Hippocampal formation (tissue), 2 donors: ENCODE measurements at regions not wholly inside any gene's neighbourhood (a gene's known extent, or its start where the extent isn't known, plus 50 kb on each side); places are given as distances from the start of the nearest gene placed in this dataset.

Source experiments
- DNase-seq, 2 donors: peaks; one replicate each; lab custom pipeline; 2025; lab: John Stamatoyannopoulos, UW

DNA sequence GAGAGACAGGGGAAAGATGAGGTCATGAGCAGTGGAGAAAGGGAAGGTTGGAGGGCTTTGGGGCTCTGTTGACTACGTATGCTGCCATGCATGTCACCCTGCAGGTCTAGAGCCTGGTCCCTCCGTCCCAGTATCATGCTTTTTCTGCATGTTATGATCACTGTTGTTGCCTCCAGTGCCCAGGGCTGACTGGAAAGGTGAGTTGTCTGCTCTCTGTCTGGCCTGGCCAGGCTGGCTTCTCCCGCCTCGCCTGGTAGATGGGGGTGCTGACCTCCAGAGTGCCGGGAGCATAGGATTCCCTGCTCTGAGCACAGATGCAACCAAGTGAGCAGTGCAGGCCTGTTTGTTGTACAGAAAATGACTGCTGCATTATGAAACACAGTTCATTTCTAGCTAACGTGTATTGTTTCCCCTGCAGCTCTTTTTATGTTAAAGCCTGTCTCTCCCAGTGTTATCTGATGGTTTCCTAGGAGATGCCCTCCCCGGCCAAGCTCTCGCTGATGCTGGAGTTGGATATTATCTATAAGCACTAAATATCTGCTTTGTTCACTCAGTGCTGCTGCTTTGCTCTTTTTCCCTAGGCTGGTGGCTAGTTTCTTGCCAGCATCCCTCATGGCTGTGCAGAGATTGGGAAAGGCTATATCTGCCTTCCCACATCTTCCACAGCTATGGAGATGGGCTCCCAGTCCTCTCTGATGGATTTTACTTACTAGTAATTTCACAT is 158.2 kb downstream of the TDRD15 start:
- DNase-seq = no peak

GRCh38 chr2:21282515-21282898 is 158.7 kb downstream of the TDRD15 start:
- no peak for DNase-seq

DNA sequence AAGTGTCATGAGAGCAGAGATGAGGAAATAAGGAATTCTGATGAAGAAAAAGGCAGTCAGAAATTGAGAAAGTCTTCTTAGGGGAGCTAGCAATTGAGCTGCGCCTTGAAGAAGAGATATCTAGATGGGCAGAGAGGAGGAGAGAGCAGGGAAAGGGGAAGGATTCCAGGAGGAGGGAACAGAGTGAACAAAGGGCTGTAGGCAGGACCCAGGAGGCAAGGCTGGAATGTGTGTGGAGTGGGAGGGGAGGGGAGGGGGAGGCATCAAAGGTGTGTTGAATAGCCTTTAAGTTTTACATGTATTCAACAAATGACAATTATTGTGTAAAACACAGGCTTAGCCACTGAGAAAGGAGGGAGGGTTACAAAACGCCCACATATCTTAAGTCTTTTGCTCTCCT is 164.5 kb downstream of the TDRD15 start:
- DNase-seq = no peak

DNA sequence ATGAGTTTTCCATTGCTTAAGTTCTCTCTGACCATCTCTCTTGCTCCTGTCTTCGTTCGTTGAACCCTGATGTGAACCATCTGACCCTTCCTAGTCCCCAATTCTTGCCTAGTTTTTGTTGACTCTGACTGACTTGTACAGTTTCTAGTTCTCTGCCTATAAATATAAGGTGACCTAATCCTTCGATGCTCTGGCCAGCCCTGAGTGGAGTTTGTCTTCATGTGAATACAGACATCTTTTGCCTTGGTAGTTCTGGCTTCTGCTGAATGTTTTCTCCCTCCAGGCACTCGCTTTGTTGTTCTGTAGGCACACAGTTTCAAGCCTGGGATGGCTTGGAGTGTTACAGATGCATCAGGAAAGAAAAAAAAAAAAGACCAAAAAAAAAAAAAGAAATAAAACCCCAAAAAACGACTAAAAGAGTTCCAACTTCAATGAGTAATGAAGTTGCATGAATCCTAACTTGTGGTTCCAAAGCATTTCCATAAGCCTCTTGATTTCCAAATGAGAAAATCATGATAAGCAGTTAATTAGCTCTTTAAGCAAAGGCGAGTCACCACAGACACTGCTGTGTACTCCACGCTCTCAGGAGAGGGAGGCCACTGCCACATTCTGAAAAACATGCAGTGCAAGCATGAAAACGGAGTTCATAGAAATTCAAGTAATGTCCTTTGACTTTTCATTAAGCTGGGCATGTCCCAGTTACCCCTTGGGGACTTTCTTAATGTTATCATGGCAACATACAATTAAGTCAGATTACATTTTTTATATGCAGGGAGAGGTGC is 165.2 kb downstream of the TDRD15 start:
- DNase-seq = no peak

- DNase-seq = no peak
Measured at GRCh38 chr2:21289551-21289950, 165.8 kb downstream of the TDRD15 start.

DNA sequence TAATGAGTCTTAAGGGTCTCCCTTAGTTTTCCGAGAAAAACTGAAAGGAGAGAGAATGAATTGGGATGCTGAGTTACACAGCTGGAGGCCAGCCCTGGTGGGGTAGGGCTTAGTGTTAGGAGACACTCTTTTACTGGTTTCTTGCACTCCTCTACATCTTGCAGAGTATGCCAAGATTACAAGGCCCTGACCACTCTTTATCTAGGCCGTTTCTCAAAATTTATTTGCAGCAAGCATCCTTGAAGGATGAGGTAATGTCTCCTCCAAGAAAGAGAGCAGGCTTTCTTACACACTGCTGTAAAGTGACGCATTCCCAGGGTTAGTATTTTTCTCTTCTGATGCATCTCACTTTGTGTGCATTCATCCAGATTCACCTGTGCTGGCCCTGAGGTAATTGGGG is 166.2 kb downstream of the TDRD15 start:
- DNase-seq = no peak

DNA sequence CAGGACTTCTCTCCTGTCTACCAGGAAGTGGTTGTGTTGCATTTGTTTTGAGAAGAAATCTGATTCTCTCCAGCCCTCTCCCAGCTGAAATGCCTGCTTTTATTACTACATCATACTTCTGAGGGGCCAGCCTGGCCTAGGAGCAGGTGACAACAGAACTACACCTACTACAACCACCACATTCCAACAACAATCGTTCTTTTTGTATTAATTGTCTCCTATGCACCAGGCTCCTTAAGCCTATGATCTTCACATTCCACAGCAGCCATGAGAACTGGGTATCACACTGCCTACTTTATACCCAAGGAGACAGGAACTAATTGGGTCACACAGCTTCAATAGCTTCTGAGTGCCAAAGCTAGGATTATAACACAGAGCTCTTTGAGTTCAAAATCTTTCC is 167.7 kb downstream of the TDRD15 start:
- DNase-seq = no peak

DNA sequence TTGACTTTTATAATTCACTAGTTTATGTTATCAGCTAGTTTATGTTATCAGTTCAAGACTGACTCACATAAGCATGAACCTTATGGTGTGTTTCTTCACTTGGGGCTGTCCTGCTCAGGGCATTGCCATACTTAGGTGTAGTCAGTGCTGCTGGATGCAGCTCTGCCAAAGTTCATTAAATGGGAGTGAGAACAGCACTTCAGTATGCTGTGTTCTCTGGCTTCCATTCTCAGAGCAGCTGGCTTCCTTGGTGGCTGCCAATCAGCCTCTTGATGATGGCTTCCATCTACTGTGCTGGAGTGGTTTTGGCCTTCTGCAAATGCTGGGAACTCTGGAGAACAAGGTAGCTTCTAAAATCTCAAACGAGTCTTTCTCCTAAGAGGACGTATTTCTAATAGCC is 170.7 kb downstream of the TDRD15 start:
- no peak for DNase-seq

DNA sequence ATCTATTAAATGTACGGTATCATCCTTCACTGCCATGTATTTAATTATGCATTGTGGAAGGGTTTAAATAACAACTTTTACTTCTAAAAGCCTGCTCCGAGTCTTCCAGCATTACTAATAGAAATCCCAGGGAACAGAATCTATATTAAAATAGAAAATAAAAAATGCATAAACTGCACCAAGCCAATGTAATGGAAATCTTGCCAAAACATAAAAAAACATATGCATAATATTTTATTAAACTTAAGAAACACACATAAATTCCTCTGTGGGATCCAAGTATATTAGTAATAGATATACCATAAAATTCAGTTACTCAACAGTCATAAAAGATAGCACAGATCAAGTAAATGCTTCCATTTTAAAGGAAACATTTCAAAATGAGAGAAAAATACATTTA is 175.6 kb downstream of the TDRD15 start:
- no peak for DNase-seq

DNA sequence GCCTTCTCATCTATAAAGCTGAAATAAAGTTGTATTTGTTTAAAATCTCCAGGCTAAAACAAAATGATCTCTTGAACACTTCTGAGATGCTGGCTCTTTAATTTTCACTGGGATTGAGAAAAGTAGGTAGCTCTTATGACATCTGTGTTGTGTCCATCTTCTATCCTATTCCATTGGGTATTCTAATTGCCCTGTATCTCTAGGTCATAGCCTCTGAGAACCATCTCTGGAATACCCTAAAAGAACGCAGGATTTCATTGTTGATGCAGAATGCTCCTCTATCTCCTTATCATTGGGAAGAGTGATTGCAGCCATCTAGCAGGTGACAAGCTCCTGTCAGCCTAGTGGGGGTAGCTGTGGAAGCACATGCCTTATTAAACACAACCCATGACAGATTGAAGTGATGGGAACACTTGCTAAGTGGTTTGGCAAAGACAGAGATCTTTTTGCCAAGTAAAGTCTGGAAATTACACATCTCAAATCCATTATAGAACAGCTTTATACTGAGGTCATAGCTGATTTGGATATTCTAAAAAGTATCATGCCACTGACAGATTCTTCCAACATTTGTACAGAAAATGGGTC is 178.2 kb downstream of the TDRD15 start:
- no peak for DNase-seq

- DNase-seq = no peak
Measured at GRCh38 chr2:21303876-21304275, 180.1 kb downstream of the TDRD15 start.

DNA sequence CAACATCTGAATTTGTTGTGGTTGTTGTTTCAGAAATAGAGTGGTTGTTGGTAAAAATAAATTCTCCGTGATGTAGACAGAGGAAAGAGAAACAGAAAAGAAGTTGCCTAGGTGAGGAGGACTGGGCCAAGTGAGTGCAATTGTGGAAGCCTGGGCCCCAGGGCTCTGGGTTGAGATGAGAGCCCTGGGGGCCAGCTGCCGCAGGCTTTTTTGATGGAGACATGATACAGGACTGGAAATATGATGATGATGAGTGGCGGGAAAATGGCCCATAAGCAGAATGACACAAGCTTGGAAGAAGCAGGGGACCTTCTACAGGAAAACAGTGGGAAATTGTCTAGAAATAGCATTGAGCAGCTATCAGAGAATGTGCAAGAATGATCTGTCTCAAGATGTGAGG is 181.8 kb downstream of the TDRD15 start:
- DNase-seq = no peak

- DNase-seq = no peak
Measured at GRCh38 chr2:21306235-21306634, 182.5 kb downstream of the TDRD15 start.

GRCh38 chr2:21307037-21307436 is 183.3 kb downstream of the TDRD15 start:
- DNase-seq = no peak

DNA sequence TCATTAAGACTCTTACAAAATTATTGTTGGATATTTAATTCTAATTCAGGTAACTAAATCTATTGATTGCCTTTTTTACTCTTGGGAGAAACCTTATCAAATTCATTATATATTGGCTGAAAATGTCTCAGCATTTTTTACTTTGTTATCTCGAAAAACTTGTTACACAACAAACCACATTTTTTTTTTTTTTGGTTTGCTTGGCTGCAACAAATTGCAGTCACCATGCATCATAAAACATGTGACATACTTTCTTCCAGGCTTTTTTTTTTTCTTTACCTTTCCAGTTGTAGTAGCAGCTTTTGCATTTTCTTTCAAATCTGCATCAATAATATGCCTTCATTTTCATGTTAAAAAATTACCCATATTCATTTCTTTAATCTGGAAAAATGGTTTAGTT is 186.7 kb downstream of the TDRD15 start:
- DNase-seq = no peak

DNA sequence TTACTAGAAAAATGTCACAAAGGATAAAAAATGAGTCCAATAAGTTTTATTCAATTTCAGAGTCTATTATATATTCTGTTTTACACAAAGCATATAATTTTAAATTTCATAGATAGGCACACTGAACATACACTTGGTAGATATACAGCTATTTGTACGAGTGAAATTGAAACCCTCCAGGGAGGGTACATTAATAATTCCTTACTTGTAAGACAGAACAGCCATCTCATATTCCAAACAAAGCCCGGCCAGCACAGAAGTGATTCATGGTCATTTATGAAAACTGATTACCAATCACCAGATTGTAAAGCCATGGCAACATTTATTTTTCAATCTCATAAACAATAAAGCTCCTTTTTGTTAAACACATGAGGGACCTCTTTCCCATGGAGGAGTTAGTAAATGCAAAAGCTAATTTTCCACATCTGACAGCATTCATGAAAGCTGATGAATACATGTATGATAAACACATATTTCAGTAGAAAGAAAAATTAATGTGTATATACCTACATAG is 190.6 kb downstream of the TDRD15 start:
- DNase-seq = no peak

- peak; percentile 44 to 49 for DNase-seq
Measured at GRCh38 chr2:21317131-21317530, 193.4 kb downstream of the TDRD15 start.

GRCh38 chr2:21318263-21318662 is 194.5 kb downstream of the TDRD15 start:
- DNase-seq = no peak

DNA sequence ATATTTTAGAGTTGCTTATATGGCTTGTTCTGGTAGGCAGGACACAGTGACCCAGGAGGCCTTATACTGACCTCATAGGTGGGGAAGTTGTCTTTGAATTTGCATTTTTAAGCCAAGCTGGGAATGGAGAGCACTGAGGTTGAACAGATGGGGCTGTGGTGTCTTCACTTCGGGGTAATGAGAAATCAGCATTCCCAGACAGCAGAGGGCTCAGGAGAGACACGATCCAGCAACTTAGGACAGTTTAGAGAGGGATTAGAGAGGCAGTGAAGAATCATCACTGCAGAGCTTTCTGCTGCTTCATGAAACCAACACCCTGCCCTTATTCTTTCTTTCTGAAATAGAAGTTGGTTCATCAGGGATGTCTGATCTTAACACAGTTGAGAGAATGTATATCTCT is 202.4 kb downstream of the TDRD15 start:
- peak in 1 of 2 donors; percentile 4 for DNase-seq

GRCh38 chr2:21328177-21328576 is 204.4 kb downstream of the TDRD15 start:
- no peak for DNase-seq

DNA sequence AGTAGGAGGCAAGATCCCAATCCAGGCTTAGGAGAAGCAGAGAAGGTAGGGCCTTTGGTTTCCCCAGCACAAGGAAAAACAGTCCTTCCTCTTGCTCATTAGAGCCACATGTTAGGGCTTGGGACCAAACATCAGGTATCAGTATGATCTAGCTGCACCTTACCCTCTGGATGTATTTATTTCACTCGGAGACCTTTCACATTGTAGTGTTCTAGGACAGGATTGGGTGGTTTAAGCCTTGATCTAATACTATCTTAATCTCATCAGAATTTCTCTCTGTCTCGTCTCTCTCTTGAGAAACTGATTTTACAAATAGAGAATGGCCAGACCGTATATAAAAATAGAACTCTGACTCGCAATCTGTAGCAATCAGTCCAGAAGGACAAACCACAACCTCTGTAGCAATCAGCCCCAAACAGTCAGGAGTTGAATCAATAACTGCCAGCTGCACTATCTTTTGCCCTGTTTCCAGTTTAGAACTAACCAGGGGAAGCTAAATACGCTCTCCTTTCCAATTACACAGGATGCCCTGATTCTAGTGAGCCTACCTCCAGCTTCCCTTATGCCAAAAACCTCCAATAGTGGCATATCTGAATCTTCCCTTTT is 207.1 kb downstream of the TDRD15 start:
- no peak for DNase-seq

DNA sequence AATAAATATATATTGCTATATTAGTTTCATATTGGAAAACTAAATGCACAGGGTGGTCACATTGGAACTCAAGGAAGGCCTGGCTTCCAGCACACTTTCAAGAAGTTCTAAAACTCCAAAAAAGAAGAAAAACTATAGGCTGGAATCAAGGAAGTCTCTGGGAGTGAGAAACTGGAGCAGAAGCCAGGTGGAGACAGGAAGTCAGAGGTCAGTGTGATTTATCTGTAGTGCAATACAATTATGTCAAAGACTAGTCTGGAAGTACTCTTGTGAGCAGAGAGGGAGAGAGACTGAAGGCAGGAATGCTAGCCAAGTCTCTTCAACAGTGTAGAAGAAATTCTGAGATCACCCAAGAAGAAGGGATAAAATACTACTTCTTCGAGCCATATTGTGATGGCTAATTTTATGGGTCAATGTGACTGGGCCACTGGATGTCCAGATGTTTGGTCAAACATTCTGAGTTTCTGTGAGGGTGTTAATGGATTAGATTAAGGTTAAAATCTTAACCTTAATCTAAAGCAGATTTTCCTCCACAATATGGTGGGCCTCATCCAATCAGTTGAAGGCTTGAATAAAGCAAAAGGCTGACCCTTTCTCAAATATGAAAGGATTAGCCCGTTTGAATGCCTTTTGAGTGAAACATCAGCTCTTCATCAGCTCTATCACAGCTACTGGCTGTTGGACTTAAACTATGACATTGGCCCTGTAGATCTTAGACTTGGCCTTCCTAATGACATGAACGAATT is 208.0 kb downstream of the TDRD15 start:
- no peak for DNase-seq
